B cell (primary cell): ENCODE measurements at regions not wholly inside any gene's neighbourhood (a gene's known extent, or its start where the extent isn't known, plus 50 kb on each side); places are given as distances from the start of the nearest gene placed in this dataset.

Source experiments
- ATAC-seq: fragments of 200-7000 bp; cut with Tn5 transposase; one replicate; pipeline ENCODE4 v1.10.0; 2021; ENCODE audit warnings: low read depth, mild to moderate bottlenecking, moderate number of reproducible peaks, moderate library complexity
- CTCF ChIA-PET: fragments of 350-600 bp; sonication (Branson Sonifier 250); formaldehyde crosslinking; loops from one replicate; lab custom pipeline; 2021; ENCODE audit warnings: antibody characterized with exemption, inconsistent platforms; lab: Charles Lee
- POLR2A ChIA-PET: fragments of 350-600 bp; sonication (Branson Sonifier 250); formaldehyde crosslinking; loops from one replicate; lab custom pipeline; 2021; ENCODE audit warnings: antibody characterized with exemption; lab: Charles Lee
- DNase-seq: peaks from one replicate; pipeline ENCODE4 v3.0.0; 2013
- H2AFZ ChIP-seq: 2 replicates; pipeline ENCODE4 v1.6.1; 2012; ENCODE audit warnings: mild to moderate bottlenecking, low read depth, low read length; ENCODE audit not compliant: insufficient read depth, poor library complexity, severe bottlenecking
- H3K27ac ChIP-seq, 2 donors: 1 replicate in 1 of 2; 2 replicates in 1 of 2; pipeline ENCODE4 v1.5.1; 2012 to 2013; ENCODE audit warnings: low read length in 2 of 2, mild to moderate bottlenecking in 2 of 2, moderate library complexity in 1 of 2
- H3K27me3 ChIP-seq, 4 experiments: fragments of 200-600 bp in 1 of 4; sonication (generic) in 1 of 4; replicated peaks in 1 of 4; 1 replicate in 2 of 4; 2 replicates in 2 of 4; pipeline versions ENCODE4 v1.6.1 to v1.7.0; 2013 to 2016; ENCODE audit warnings: low read length in 3 of 4, mild to moderate bottlenecking in 2 of 4, mixed read lengths in 1 of 4, moderate library complexity in 1 of 4; ENCODE audit not compliant: insufficient read depth in 4 of 4, control insufficient read depth in 3 of 4; ENCODE audit errors: control extremely low read depth in 1 of 4
- H3K36me3 ChIP-seq, 2 experiments: replicated peaks in 1 of 2; 1 replicate in 1 of 2; 2 replicates in 1 of 2; pipeline versions ENCODE4 v1.6.1 to v1.7.1; 2013; ENCODE audit warnings: low read length in 1 of 2; ENCODE audit not compliant: insufficient read depth in 2 of 2, control insufficient read depth in 1 of 2; ENCODE audit errors: control extremely low read depth in 1 of 2, extremely low read depth in 1 of 2
- H3K4me1 ChIP-seq, 2 donors: fragments of 200-600 bp in 1 of 2; sonication (generic) in 1 of 2; 1 replicate in 1 of 2; 2 replicates in 1 of 2; pipeline versions ENCODE4 v1.5.1 to v1.6.1; 2013 to 2017; ENCODE audit warnings: low read length in 2 of 2; ENCODE audit not compliant: control insufficient read depth in 2 of 2, insufficient read depth in 2 of 2
- H3K4me2 ChIP-seq: replicated peaks from 2 replicates; pipeline ENCODE3; 2012; ENCODE audit warnings: mild to moderate bottlenecking, low read depth, low read length; ENCODE audit not compliant: poor library complexity, severe bottlenecking
- H3K4me3 ChIP-seq, 5 experiments: fragments of 200-600 bp in 1 of 5; sonication (generic) in 1 of 5; 1 replicate in 3 of 5; 2 replicates in 2 of 5; pipeline versions ENCODE4 v1.5.1 to v1.7.0; 2011 to 2016; ENCODE audit warnings: low read length in 4 of 5, mild to moderate bottlenecking in 4 of 5, low read depth in 2 of 5, control low read depth in 1 of 5, moderate library complexity in 1 of 5; ENCODE audit not compliant: insufficient read depth in 1 of 5; ENCODE audit errors: control extremely low read depth in 1 of 5, extremely low read depth in 1 of 5
- H3K79me2 ChIP-seq: fragments of 200-600 bp; sonication (generic); one replicate; pipeline ENCODE4 v1.6.0; 2016; ENCODE audit warnings: low read length; ENCODE audit not compliant: control insufficient read depth, insufficient read depth
- H3K9ac ChIP-seq: fragments of 200-600 bp; sonication (generic); 2 replicates; pipeline ENCODE4 v1.6.1; 2017; ENCODE audit warnings: mild to moderate bottlenecking, low read length, moderate library complexity
- H3K9me3 ChIP-seq, 3 donors: one replicate each; pipeline versions ENCODE4 v1.6.1 to v1.7.1; 2013; ENCODE audit warnings: low read length in 2 of 3; ENCODE audit not compliant: control insufficient read depth in 2 of 3, insufficient read depth in 1 of 3; ENCODE audit errors: control extremely low read depth in 1 of 3
- H4K20me1 ChIP-seq: 2 replicates; pipeline ENCODE4 v1.6.0; 2012; ENCODE audit warnings: mild to moderate bottlenecking, low read length; ENCODE audit not compliant: insufficient read depth, control insufficient read depth, poor library complexity, severe bottlenecking
- H3K27ac Mint-ChIP-seq: one replicate; pipeline ENCODE4 v1.8.0; 2021; ENCODE audit warnings: mixed read lengths
- H3K27me3 Mint-ChIP-seq: one replicate; pipeline ENCODE4 v1.8.0; 2021; ENCODE audit warnings: mixed read lengths
- H3K4me1 Mint-ChIP-seq: one replicate; pipeline ENCODE4 v1.8.0; 2021; ENCODE audit warnings: mixed read lengths
- H3K4me3 Mint-ChIP-seq: one replicate; pipeline ENCODE4 v1.8.0; 2021; ENCODE audit warnings: mixed read lengths
- H3K9me3 Mint-ChIP-seq: one replicate; pipeline ENCODE4 v1.8.0; 2022; ENCODE audit warnings: mixed read lengths; ENCODE audit not compliant: insufficient read depth
- EZH2 ChIP-seq: IDR thresholded peaks from 2 replicates; pipeline ENCODE4 v1.6.1; 2012; ENCODE audit warnings: borderline replicate concordance, low read depth, mild to moderate bottlenecking, moderate library complexity, low read length; ENCODE audit not compliant: insufficient read depth, poor library complexity, severe bottlenecking
- WGBS: methylation state at CpG from one replicate; pipeline ENCODE4 v1.1.5; 2013; ENCODE audit warnings: missing lambda C conversion rate; ENCODE audit not compliant: insufficient coverage; 5-methylcytosine and 5-hydroxymethylcytosine counted together
- intact Hi-C: fragments of 100-400 bp; cut with micrococcal nuclease; formaldehyde crosslinking; loops from one replicate; pipeline ENCODE4 v1.10.0; 2022
- TF ChIP-seq, protein P1 (sequence below): fragments of 200-600 bp; IDR thresholded peaks from one replicate; pipeline ENCODE4 v1.8.0; 2022; ENCODE audit warnings: antibody characterized with exemption, mild to moderate bottlenecking

DNA sequence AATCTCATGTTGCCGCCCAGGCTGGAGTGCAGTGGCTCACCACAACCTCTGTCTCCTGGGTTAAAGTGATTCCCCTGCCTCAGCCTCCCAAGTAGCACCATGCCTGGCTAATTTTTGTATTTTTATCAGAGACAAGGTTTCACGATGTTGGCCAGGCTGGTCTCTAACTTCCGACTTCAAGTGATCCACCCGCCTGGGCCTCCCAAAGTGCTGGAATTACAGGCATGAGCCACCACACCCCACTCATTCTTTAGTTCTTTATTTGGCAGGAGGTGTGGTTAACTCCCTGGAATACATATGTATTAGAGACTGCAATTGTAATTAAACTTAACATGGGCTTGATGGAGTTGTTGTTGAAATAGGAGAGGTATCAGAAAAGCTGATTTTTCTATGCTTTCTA lies 1396.9 kb upstream of the IGFBP7 start:
- no peaks in the 10 kb centered on the region for H3K79me2 ChIP-seq
- H3K27me3 ChIP-seq = no peaks in the 10 kb centered on the region
- 100% methylated on average over 1 of the region's 4 CpGs for WGBS
- H3K9ac ChIP-seq = no peak overlapping the region
- intact Hi-C loops = no loop called here
- H3K4me3 ChIP-seq = no peak overlapping the region
- Mint-ChIP-seq H3K4me3 (no peak overlapping the region), H3K4me1 (no peaks in the 10 kb centered on the region), H3K27ac (no peak overlapping the region), H3K27me3 (no peaks in the 10 kb centered on the region), H3K9me3 (peaks cover 4% of the 10 kb centered on the region)
- no peak for DNase-seq
- no peaks in the 10 kb centered on the region for H3K36me3 ChIP-seq
- no peak for ATAC-seq
- ChIA-PET CTCF (no interaction called here), POLR2A (no interaction called here)
- H3K9me3 ChIP-seq = no peaks in the 10 kb centered on the region
- no peak for TF ChIP-seq EZH2
- TF ChIP-seq, protein P1, sequence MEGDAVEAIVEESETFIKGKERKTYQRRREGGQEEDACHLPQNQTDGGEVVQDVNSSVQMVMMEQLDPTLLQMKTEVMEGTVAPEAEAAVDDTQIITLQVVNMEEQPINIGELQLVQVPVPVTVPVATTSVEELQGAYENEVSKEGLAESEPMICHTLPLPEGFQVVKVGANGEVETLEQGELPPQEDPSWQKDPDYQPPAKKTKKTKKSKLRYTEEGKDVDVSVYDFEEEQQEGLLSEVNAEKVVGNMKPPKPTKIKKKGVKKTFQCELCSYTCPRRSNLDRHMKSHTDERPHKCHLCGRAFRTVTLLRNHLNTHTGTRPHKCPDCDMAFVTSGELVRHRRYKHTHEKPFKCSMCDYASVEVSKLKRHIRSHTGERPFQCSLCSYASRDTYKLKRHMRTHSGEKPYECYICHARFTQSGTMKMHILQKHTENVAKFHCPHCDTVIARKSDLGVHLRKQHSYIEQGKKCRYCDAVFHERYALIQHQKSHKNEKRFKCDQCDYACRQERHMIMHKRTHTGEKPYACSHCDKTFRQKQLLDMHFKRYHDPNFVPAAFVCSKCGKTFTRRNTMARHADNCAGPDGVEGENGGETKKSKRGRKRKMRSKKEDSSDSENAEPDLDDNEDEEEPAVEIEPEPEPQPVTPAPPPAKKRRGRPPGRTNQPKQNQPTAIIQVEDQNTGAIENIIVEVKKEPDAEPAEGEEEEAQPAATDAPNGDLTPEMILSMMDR = no peak
- no peak overlapping the region for H2AFZ ChIP-seq
- H4K20me1 ChIP-seq = no peaks in the 10 kb centered on the region
- H3K4me1 ChIP-seq = no peaks in the 10 kb centered on the region
- H3K4me2 ChIP-seq = no peak overlapping the region
- H3K27ac ChIP-seq = no peak overlapping the region

DNA sequence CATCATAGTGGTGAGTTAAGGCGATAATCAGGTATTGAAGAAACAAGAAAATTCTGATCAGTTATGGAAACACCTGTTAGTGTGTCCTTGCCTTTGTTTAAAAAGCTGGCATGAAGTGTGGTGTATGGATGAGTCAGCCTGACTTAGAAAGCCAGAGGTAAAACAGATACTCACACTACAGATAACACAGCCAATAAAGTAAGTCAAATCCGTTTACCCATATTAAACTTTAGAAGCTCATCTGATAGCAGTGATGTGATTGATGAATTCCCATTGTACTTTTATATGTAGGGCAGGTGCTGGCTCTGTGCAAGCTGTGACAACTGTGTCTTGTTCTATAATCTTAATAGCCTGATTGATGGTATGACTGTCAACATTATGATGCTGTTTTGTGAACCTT lies 1392.7 kb upstream of the IGFBP7 start:
- H3K9ac ChIP-seq = no peak overlapping the region
- intact Hi-C loops = no loop called here
- no peak overlapping the region for H3K4me2 ChIP-seq
- Mint-ChIP-seq H3K27me3 (no peaks in the 10 kb centered on the region), H3K4me3 (no peak overlapping the region), H3K4me1 (no peaks in the 10 kb centered on the region), H3K9me3 (no peaks in the 10 kb centered on the region), H3K27ac (no peak overlapping the region)
- H3K36me3 ChIP-seq = no peaks in the 10 kb centered on the region
- no peak overlapping the region for H3K4me3 ChIP-seq
- no peaks in the 10 kb centered on the region for H3K4me1 ChIP-seq
- no peak overlapping the region for H2AFZ ChIP-seq
- H3K9me3 ChIP-seq = peaks cover 0 to 1% (median 0%) of the 10 kb centered on the region in 3 donors
- no peaks in the 10 kb centered on the region for H3K27me3 ChIP-seq
- no peak overlapping the region for H3K27ac ChIP-seq
- TF ChIP-seq, protein P1 = no peak
- TF ChIP-seq EZH2 = no peak
- DNase-seq = no peak
- POLR2A ChIA-PET = no interaction called here
- CTCF ChIA-PET = no interaction called here
- no CpG with 5 or more reads among the region's 2 CpGs for WGBS
- ATAC-seq = no peak
- no peaks in the 10 kb centered on the region for H3K79me2 ChIP-seq
- H4K20me1 ChIP-seq = no peaks in the 10 kb centered on the region
